PFSK-1 (cell line): ENCODE measurements at regions not wholly inside any gene's neighbourhood (a gene's known extent, or its start where the extent isn't known, plus 50 kb on each side); places are given as distances from the start of the nearest gene placed in this dataset.

ENCODE experiments used
- FOXP2 ChIP-seq: optimal IDR thresholded peaks from 2 replicates; pipeline ENCODE3; 2011; ENCODE audit warnings: borderline replicate concordance, control low read depth, inconsistent platforms; ENCODE audit not compliant: insufficient read depth; ENCODE audit errors: extremely low read length, extremely low read depth
- POLR2AphosphoS5 ChIP-seq: IDR thresholded peaks from 2 replicates; pipeline ENCODE4 v1.6.1; 2012; ENCODE audit warnings: low read depth, mild to moderate bottlenecking, control low read depth, low read length, moderate library complexity
- REST ChIP-seq, 2 experiments: IDR thresholded peaks; 2 replicates each; pipeline versions ENCODE4 v1.6.1 to v1.8.0; 2011 to 2012; ENCODE audit warnings: low read depth in 2 of 2, low read length in 2 of 2, control low read depth in 1 of 2, inconsistent platforms in 1 of 2, mild to moderate bottlenecking in 1 of 2, moderate library complexity in 1 of 2; ENCODE audit not compliant: insufficient read depth in 1 of 2
- SIN3A ChIP-seq: IDR thresholded peaks from 2 replicates; pipeline ENCODE4 v1.6.1; 2012; ENCODE audit warnings: mild to moderate bottlenecking, low read length, moderate library complexity, borderline replicate concordance; ENCODE audit not compliant: insufficient read depth
- TAF1 ChIP-seq: IDR thresholded peaks from 2 replicates; pipeline ENCODE4 v1.6.1; 2012; ENCODE audit warnings: low read length, control low read depth, borderline replicate concordance; ENCODE audit not compliant: insufficient read depth

GRCh38 chr3:153547970-153548369 is 385.9 kb downstream of the RAP2B start:
- TF ChIP-seq FOXP2, result no peak
- no peak for TF ChIP-seq REST (IDR thresholded peaks at IDR 0.05; ENCODE audit: insufficient read depth in 1 of 2, low read depth in 2 of 2, low read length in 2 of 2)
- TF ChIP-seq POLR2AphosphoS5, result no peak
- no peak for TF ChIP-seq TAF1
- TF ChIP-seq SIN3A, result no peak

GRCh38 chr3:153551536-153552285 is 389.7 kb downstream of the RAP2B start:
- TF ChIP-seq SIN3A (no peak), REST (IDR thresholded peaks at IDR 0.05; ENCODE audit: insufficient read depth in 1 of 2, low read depth in 2 of 2, low read length in 2 of 2) (no peak), FOXP2 (no peak), POLR2AphosphoS5 (no peak), TAF1 (no peak)

- TF ChIP-seq FOXP2 (no peak), POLR2AphosphoS5 (no peak), TAF1 (no peak), SIN3A (no peak), REST (IDR thresholded peaks at IDR 0.05; ENCODE audit: insufficient read depth in 1 of 2, low read depth in 2 of 2, low read length in 2 of 2) (no peak)
Observed at GRCh38 chr3:153552887-153553604, 391.0 kb downstream of the RAP2B start.

- TF ChIP-seq TAF1, result no peak
- peak in 1 of 2 experiments; percentile 78; a peak in 2 of 4 replicates for TF ChIP-seq REST (IDR thresholded peaks at IDR 0.05; ENCODE audit: insufficient read depth in 1 of 2, low read depth in 2 of 2, low read length in 2 of 2)
Observed at GRCh38 chr3:153553605-153553945, 391.5 kb downstream of the RAP2B start.

- TF ChIP-seq FOXP2, result no peak
- no peak for TF ChIP-seq POLR2AphosphoS5
- no peak for TF ChIP-seq TAF1
- TF ChIP-seq SIN3A, result no peak
- no peak for TF ChIP-seq REST (IDR thresholded peaks at IDR 0.05; ENCODE audit: insufficient read depth in 1 of 2, low read depth in 2 of 2, low read length in 2 of 2)
Observed at GRCh38 chr3:153555919-153556318, 393.9 kb downstream of the RAP2B start.
